ENCODE measurements at regions not wholly inside any gene's neighbourhood (a gene's known extent, or its start where the extent isn't known, plus 50 kb on each side); places are given as distances from the start of the nearest gene placed in this dataset.

DNA sequence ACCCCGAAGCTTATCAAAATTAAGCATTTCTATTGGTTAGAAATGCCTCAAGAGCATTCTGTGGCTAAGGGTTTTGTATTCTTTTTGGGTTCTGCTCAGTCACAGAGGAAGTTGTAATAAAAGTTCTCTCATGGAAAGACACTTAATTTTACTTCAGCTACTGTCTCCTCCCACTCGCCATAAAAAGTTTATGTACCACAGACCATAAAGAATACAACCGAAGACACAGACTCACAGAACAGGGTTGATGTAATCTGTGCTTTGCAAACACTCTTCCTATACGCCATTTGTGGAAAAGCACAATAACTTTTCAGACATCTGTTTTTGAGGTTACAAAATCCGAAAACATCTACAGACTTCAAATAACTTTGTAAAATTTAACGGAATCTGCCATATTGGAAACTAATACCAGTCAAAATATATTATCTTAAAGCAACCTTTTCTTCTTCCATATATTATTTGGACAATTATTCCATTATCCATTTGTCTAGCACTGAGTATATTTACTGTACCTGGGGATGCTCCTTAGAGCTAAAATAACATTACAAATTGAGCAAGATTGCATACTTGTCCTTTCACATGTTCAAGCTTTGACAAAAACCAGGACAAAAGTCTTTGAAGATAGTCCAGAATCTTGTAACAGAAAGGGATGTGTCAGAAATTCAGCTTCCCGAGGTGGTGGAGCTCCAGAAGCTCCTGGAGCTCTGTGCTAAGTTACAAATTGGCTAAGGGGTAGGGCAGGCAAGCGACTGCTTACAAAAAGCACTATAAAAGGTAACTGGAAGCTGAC lies 219.0 kb upstream of the MEOX2 start:
- DNase-seq = no peak

DNA sequence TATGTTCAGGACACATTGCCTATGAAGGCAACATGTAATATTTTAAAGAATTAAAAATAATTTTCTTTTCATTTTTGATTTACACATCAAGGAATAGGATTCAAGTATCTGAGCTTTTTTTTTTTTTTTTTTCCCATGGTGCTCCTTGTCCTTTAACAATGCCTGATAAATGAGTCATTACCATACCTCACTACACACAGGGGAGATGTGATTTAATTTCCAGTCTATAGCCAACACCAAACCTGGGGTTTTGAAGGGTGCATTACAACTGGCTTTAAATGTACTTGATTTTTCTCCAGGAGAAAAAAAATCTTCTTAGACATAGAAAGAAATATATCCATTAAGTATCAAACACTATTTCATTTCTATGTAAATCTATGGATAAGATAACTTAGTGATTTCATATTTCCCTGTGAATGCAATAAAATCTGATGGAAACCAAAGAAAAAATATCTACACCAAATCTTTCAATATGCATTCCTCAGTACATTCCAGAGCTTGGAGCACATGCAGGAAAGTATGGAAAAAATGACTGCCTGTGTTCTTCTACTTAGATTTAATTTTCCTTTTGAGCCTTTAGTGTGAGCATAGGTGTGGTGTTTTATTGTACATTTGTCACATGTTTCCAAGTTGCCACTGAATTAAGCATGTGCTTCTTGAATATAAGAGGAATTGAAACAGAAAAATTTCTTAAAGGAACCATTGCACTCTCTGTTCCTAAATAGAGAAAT lies 204.8 kb upstream of the MEOX2 start:
- DNase-seq = no peak

DNA sequence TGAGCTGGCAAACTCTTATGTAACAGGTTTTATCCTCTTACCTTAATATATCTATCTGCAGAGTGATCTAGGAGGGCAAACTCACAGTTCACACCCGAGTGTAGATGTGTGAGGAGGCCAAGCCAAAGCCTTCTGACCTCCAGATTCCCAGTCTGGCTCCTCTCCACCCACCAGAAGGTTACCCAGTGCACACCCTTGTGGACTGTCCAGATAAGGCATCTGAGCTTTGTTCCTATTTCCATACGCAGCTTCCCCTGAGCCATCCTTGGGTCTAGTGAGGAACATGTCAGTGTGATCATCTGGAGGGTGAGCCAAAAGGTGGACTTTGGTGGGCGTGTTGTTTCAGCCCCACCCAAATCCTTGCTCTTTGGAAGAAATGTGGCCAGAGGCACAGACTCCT lies 203.0 kb upstream of the MEOX2 start:
- no peak for DNase-seq

DNA sequence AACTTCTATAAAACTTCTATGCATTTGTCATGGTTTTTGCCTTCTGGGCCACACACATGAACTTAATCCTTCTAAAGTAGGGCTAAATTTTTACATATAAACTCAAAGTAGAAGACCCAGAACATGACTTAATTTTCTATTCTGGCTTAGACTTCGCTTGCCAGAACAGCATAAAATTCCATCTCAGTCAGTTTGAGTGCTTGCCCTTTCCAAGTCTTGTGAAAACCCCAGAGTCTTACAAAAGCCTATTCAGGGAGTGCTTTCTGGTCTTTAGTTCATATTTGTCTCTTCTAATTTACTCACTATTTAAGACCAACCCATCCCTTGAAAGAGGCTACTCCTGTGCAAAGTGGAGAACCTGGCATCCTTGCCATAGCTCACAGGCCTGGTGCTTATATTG lies 201.6 kb upstream of the MEOX2 start:
- DNase-seq = no peak

DNA sequence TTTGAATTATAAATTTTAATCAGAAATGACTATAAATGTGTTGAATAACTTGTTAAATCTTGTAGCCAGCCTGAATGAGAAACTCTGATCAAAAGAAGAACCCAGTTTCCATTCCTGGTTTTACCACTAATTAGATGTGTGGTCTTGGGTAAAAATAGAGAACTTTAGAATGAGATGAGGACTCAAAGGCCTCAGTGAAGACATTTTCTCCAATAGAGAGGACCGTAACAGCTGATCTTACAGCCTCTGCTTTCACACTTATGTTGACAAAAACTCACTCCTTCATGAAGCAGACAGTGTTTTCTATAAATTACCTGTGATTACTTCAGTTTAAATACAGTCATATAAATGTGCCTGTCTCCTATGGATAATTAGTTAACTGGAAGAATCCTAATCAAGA lies 200.1 kb upstream of the MEOX2 start:
- no peak for DNase-seq

DNA sequence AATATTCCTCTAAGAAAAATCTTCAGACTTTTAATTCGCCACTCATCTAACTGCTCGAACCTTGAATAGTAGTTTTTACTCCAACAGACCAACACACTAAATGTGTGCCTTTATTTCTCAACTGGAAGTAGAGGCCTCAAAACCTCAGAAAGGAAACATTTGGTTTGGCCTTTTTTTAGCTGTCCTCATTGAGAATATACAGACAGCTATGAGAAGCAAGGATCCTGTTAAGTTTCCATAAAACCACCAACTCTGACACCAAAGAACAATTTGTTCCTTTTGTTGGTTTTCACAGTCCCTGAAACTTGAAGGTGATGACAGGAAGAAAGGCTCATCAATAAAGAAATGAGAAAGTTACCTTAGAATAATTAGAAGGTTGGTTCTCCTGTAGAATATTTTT lies 199.2 kb upstream of the MEOX2 start:
- no peak for DNase-seq

DNA sequence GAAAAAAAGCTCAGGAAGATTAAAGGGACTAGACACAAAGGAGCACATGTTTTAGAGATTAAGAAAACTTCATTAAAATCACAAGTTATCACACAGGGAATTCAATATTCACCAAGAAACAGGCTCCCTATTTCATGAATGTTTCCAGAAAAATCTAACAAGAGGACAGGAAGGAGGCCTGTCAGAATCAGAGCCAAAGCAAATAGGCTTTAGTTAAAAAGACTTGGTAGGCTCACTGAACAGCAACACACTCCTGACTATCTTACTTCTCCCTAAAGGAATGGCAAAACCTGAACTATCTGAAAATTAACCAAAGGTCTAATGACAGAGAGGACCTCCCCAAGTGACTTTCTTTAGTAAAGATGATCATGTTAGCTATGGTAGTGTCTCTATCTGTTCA lies 188.3 kb upstream of the MEOX2 start:
- DNase-seq = no peak

DNA sequence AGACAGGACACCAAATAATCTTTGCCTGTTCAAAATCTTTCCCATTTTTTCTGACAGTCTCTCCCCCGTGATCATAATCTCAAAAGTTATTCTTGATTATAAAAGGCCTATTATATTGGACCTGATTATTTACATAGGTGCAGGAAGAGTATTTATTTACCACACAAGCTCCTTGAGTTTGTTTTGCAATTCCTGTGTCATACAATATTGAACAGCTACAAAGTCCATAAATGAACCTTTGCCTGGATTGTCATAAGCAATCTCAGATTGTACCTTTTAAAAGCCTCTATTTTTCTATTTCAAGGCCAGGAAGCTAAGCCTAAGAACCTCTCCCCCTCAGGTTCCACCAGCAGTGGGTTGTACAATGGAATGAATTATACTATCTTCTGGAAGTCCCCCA lies 183.9 kb upstream of the MEOX2 start:
- no peak for DNase-seq

DNA sequence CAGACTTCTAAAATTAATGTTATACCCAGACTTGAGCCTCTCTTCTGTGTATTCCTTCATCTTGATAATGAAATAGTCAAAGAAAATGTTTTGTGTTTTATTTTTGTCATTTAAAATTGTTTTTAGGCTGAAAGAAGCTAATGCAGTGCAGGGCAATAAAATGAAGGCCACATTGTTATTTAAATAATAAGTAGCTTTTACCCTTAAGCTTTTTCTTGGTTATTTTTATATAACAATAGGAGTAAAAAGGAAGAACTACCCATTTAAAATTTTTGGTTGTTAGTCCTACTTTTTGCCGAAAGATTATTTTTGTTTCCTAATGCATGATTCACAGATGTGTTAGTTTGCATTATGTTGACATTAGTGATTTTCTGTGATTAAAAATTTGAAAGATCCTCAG lies 181.0 kb upstream of the MEOX2 start:
- DNase-seq = no peak

DNA sequence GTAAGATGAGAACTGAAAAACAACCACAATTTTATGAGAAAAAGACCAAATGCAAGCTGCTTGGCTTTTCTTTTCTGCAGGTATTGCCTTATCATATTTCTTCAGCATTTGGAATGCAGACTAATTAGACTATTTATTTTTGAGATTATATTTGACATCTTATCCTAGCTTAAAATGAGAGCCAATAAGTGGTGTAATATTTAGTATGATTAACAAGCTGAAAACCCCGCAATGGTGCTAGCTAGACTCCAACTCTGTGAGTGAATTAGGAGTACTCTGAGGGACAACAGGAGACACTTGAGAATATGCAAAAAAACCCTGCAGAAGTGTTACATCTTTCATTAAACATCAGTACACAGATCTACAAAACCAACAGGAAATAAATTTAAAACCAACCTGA lies 180.3 kb upstream of the MEOX2 start:
- DNase-seq = no peak

DNA sequence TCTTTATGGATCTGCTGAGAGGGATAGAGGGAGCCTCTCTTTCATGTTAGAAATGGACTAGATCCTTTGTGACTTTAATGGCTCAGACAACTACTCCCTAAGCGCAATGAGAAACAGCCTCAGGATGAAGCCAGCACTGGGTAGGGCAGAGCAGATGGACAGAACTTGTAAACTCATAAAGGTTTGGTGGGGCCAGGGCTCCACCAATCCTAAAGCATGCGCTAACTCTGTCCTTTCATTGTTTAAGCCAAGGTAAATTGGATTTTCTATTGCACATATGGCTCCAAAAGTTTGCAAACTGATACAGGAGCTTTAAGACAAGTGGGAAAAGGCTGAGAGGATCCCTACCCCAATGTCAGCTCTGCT lies 178.1 kb upstream of the MEOX2 start:
- no peak for DNase-seq

DNA sequence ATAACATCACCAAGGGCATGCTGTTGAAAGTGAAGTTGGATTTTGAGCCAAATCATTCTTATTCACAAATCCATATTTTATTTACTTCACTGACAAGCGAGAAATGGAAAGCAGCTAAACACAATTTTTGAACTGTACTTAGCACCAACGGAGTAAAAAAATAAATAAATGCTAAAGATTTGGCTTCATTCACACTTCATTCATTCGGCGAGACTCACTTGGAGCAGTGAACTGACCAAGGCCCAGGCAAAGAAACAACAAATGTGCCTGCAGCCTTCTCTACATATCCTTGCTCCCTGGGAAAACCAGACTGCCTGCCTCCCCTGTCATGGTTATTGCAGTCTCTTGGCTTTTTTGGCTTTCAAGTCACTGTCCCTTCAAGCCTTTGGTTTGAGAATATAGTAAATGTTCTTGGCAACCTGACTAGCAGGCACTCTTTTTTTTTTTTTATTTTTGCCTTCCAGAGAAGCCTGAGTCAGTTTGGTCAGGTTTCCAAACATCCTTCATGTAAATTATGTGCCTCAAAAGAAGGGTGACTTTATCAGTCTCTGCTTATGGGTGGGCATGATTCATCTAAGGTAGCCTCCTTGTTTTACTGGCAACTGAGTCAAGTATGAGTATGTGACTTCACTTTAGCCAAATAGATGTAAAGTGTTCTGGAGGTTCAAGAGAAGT lies 177.6 kb upstream of the MEOX2 start:
- no peak for DNase-seq

DNA sequence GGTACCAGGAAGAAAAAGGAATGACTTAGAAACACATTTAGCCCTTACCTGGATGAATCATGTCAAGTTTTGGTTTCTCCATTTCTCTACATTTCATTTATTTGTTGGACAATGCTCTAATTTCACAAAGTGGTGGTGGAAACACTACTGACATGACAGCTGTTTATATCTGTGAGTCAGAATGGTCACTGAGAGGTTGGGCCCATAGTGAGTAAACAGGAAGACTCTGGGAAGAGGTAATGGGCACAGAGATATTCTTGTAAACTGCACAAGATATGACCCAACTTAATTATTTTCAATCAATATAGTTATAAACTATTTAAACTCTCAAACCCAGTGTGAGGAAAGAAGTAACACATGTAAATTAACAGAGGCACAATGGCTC lies 176.3 kb upstream of the MEOX2 start:
- no peak for DNase-seq

DNA sequence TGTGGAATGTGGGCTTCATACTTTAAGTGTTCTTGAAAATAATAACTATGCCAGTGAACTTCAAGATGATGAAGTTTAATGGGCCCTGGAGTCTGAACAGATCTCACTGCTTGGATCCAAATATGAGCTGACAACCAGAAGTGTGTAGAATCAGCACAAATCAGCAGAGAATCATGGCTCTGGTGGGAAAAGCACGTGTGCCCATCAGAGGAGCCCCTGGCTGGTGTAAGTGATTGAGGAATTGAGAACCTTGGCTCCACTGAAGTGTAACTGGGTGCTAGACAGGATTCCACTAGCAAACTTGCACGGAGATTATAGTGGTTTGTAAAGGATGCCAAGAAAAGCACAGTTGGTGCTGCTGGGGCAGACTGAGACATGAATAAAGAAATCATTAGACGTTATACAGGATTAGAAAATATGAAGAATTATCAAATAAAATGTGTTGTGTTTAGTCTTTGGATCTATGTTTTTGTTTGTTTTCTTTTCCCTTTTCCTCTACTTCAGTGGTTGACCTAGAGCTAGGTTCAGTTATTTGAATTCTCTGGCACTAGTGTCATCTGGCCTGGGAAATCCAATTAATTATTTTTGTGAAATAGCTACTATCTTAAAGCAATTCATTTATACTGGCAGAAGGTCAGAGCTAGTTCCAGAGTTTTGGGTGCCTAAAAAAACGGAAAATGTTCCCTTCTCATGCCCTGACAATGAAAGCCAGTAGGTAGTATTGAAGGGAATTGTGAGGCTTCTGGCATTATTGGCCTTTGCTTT lies 175.7 kb upstream of the MEOX2 start:
- DNase-seq = no peak

DNA sequence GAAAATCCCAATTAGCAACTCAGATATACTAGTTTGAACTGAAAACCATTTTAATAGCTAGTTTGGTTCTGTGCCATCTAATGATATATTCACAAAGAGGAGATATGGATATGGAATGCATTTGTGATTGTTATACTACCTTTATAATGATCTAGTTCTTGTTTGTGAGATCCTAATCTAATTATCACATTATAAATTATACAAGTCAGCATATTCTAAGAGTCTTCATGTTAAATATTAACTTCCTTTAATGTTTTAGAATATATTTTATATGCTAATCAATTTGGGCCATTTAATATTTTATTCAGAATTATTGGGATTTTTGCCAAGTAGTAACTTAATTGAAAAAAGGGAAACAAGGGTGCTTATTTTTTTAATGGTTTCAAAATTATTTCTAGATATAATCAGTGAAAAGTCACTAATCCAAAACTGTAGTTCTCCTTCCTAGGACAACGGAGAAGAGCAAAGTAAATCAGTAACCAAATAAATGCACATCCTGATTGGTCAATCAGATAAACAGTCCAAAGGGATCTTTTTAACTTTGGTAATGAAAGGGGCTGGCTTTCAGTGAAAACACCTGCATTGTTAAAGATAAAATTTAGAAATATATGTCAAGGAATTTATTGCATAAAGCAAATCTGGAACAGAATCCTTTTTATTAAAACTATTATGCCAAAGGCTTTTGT lies 173.9 kb upstream of the MEOX2 start:
- no peak for DNase-seq

DNA sequence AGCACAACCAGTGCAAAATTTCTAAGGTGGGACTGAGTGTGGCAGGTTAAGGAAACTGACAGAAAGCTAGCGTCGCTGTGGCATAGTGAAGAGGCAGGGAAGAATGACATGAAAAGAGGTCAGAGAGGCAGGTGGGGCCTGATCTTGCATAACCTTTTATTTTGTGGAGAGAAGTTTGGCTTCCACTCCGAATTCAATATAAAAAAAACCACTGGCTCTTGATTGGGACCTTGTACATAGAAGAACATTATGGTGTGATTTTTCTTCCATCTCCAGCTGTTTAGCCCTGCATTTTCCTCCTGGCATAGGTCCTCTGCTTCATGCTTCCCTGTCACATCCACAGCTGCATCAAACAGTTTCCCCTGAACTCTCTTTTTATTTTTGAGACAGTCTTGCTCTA lies 170.5 kb upstream of the MEOX2 start:
- DNase-seq = no peak

DNA sequence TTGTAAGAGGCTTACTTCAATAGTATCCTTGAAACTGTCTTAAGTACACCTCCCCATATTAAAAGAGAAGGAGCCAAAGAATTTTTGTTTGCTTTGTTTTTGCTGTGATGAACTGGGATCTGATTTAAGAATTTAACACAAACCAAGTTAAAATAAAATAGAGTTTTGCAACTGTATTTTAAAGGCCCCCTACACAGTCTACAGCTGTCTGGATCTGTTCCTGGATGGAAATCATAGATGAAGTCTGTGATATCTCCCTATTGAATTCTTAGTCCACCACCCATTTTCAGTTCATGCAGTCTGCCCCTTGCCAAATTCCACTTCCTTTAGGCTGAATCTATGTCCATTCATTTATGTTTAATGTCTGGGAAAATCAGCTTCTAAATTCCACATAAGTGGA lies 169.8 kb upstream of the MEOX2 start:
- DNase-seq = no peak

DNA sequence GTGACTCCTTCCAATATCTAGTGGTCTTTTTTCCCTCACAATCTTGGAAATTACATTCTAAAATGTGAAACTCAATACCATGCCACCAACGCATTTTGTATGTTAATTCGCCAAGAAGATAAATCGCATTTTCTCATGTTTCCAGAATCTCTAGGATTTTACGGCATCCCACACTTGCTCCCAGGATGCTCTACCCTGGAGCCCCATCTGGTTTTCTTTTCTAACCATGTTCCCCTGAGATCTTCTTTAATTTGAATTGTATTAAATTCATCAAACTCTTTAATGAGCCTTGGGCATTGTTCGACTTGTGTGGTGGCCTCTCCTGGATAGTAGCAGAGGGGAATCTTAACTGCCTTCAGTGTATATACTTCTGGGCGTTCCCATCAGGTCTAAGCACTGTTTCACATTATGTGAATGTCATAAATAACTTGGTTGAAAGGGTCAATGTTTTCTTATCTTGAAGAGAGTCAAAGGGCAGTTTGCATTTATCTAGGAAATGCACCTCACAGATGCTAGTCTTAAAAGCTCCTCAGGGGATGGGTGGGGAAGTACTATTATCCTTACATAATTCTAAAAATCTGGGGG lies 169.1 kb upstream of the MEOX2 start:
- DNase-seq = no peak

DNA sequence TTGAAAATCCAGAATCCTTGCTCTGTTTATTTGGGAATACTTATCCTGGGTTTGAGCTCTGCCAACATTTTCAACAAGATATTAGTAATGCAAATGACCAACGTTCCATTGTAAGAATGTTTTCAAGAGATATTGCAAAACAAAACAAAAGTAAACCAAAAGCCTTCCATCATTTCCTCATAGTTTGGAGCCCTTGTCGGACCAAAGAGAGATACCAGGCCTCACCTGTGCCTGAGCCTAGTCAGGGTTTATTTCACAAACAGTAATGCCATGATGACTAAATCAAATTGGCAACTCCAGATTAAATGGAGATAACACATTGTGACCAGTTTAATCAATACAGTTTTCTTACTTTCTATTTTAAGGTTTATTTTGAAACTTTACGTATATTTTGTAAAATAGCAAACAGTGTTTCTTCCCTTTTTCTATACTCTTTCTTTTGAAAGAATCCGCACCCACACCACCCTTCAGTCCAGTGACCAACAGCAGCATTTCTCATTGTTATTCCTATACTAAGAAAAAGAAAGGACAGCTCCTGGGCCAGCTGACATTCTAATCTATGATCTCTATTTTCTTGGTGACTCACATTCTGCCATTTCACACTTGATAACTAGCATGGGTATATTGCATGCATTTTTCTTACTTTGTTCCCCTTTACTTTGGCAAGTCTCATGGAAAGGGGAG lies 168.5 kb upstream of the MEOX2 start:
- no peak for DNase-seq

DNA sequence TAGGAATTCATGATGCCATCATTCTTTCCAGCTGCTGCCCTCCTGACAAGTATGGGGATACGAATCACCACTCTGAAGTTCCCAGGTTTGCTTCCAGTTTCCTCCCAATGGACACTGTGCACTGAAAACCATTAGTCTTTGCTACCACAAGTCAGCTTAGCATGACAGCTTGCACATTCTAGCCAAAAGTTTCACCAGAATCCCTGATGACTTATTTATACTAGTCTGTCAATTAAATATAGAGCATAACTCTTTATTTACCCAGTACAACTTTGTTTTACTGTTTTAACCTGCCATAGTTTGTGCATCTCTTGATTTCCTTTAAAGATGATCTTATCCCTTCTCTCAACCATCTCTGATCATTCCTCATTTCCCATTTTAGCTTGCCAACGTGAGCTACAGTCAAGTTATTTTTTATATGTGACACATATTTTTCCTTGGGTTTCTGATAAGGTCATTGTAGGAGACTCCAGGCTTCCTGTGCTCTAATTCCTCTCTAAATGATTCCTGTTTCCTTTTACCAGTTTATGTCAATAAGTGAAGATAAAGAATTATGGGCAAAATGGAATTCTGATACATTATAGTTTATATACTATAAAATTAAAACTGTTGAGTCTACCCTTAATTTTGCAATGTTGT lies 167.5 kb upstream of the MEOX2 start:
- no peak for DNase-seq

DNA sequence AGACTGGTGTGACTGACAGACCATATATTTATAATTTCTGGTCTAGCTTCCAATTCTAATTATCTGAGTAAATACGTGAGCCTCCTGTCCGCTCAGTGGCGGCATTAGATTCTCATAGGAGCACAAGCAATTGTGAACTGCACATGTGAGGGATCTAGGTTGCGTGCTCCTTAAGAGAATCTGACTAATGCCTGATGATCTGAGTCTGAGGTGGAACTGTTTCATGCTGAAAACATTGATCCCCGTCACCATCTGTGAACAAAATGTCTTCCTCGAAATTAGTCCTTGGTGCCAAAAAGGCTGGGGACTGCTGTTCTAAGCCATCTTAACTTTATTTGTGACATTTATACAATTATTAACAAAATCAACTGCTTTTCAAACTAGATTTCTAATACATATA lies 164.7 kb upstream of the MEOX2 start:
- DNase-seq = no peak
